Mesendoderm (in vitro differentiated cells): ENCODE measurements at regions not wholly inside any gene's neighbourhood (a gene's known extent, or its start where the extent isn't known, plus 50 kb on each side); places are given as distances from the start of the nearest gene placed in this dataset.

Experiments used
- DNase-seq: peaks from one replicate; pipeline ENCODE4 v3.0.0; 2013
- H2AK5ac ChIP-seq: 2 replicates; pipeline ENCODE4 v1.6.1; 2013; ENCODE audit warnings: low read length, inconsistent platforms
- H2BK120ac ChIP-seq: 2 replicates; pipeline ENCODE4 v1.6.1; 2013; ENCODE audit warnings: low read depth, mild to moderate bottlenecking, low read length, moderate library complexity, mixed read lengths
- H2BK15ac ChIP-seq: replicated peaks from 2 replicates; pipeline ENCODE4 v1.6.1; 2013; ENCODE audit warnings: low read depth, mild to moderate bottlenecking, moderate library complexity
- H2BK5ac ChIP-seq: 2 replicates; pipeline ENCODE4 v1.6.1; 2013; ENCODE audit warnings: low read length, inconsistent platforms
- H3K18ac ChIP-seq: 2 replicates; pipeline ENCODE4 v1.6.1; 2013; ENCODE audit warnings: mild to moderate bottlenecking, low read length, mixed read lengths
- H3K23ac ChIP-seq: one replicate; pipeline ENCODE4 v1.6.1; 2013; ENCODE audit warnings: low read length
- H3K27ac ChIP-seq: 2 replicates; pipeline ENCODE4 v1.5.1; 2013; ENCODE audit warnings: low read depth, mild to moderate bottlenecking, inconsistent platforms, low read length, moderate library complexity
- H3K27me3 ChIP-seq: 2 replicates; pipeline ENCODE4 v1.6.1; 2013; ENCODE audit warnings: low read length, control low read depth, mild to moderate bottlenecking, inconsistent platforms; ENCODE audit not compliant: insufficient read depth, poor library complexity
- H3K36me3 ChIP-seq: 2 replicates; pipeline ENCODE4 v1.6.1; 2013; ENCODE audit warnings: low read length, inconsistent platforms; ENCODE audit not compliant: control insufficient read depth, insufficient read depth
- H3K4ac ChIP-seq: one replicate; pipeline ENCODE4 v1.6.1; 2013; ENCODE audit warnings: low read depth, mild to moderate bottlenecking, low read length, moderate library complexity
- H3K4me1 ChIP-seq: 2 replicates; pipeline ENCODE4 v1.6.1; 2013; ENCODE audit warnings: low read depth, low read length, inconsistent platforms; ENCODE audit not compliant: control insufficient read depth
- H3K4me2 ChIP-seq: 2 replicates; pipeline ENCODE4 v1.6.1; 2013; ENCODE audit warnings: low read length
- H3K4me3 ChIP-seq: 2 replicates; pipeline ENCODE4 v1.5.1; 2013; ENCODE audit warnings: mild to moderate bottlenecking, low read length
- H3K56ac ChIP-seq: one replicate; pipeline ENCODE4 v1.6.1; 2013; ENCODE audit warnings: low read length
- H3K79me1 ChIP-seq: 2 replicates; pipeline ENCODE4 v1.6.1; 2013; ENCODE audit warnings: low read length, inconsistent platforms
- H3K79me2 ChIP-seq: 2 replicates; pipeline ENCODE4 v1.6.1; 2013; ENCODE audit warnings: mild to moderate bottlenecking, low read length; ENCODE audit not compliant: control insufficient read depth, insufficient read depth
- H3K9ac ChIP-seq: 2 replicates; pipeline ENCODE4 v1.6.1; 2013; ENCODE audit warnings: low read length, inconsistent platforms
- H4K5ac ChIP-seq: one replicate; pipeline ENCODE4 v1.6.1; 2013; ENCODE audit warnings: low read length
- H4K8ac ChIP-seq: one replicate; pipeline ENCODE4 v1.6.1; 2013; ENCODE audit warnings: low read depth, mild to moderate bottlenecking, control low read depth, low read length, moderate library complexity
- WGBS: extraction: QIAGEN DNeasy Blood & Tissue Kit; methylation state at CpG from one replicate; pipeline ENCODE4 v1.1.7; 2013; ENCODE audit warnings: low lambda C conversion rate, missing lambda C conversion rate; ENCODE audit not compliant: insufficient coverage; ENCODE audit errors: extremely low coverage; 5-methylcytosine and 5-hydroxymethylcytosine counted together

DNA sequence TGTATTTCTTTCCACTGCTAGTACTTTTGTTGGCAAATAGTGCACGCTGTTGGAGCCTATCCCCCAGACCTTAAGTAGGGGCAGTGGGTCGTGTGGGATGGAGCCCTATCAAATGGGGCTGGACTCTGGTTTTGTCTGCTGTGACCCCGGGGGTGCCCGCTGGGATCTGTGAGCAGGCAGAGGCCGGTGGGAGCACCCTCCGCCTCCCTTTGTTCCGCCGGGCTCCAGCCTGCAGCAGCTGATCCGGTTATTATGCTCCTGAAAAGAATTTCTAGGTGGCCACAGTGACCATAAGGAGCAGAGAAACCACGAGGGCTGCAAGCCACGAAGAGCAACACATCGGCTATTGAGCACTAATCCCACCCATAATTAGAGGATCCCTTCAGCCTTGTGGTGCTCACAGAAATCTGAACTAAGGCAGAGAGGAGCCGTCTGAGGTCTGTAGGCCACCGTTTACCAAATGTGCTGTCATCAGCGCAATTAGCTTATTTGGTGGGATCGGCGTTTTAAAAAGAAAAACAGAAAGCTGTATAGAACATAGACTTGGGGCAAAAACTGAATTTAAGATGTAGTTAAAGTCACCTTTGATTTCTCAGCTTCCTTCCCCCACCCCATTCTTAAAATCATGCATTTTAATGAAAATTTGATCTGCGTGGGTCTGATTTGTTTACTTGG, 598.3 kb upstream of the JAG1 start:
- H2BK15ac ChIP-seq = no peak overlapping the region
- no peak overlapping the region for H3K23ac ChIP-seq
- no peaks in the 10 kb centered on the region for H3K36me3 ChIP-seq
- no peak overlapping the region for H2AK5ac ChIP-seq
- DNase-seq = no peak
- H3K4me3 ChIP-seq = no peak overlapping the region
- no peak overlapping the region for H4K5ac ChIP-seq
- no peak overlapping the region for H3K27ac ChIP-seq
- H4K8ac ChIP-seq = no peak overlapping the region
- H3K9ac ChIP-seq = no peak overlapping the region
- peak overlapping the region; percentile 63 for H3K4ac ChIP-seq
- peak overlapping the region; percentile 11 for H3K56ac ChIP-seq
- peaks cover 10% of the 10 kb centered on the region for H3K4me1 ChIP-seq
- H3K79me1 ChIP-seq = no peaks in the 10 kb centered on the region
- H3K27me3 ChIP-seq = no peaks in the 10 kb centered on the region
- H2BK5ac ChIP-seq = no peak overlapping the region
- no peak overlapping the region for H3K18ac ChIP-seq
- no peaks in the 10 kb centered on the region for H3K79me2 ChIP-seq
- WGBS = no CpG with 5 or more reads among the region's 18 CpGs
- H2BK120ac ChIP-seq = no peak overlapping the region
- H3K4me2 ChIP-seq = no peak overlapping the region

DNA sequence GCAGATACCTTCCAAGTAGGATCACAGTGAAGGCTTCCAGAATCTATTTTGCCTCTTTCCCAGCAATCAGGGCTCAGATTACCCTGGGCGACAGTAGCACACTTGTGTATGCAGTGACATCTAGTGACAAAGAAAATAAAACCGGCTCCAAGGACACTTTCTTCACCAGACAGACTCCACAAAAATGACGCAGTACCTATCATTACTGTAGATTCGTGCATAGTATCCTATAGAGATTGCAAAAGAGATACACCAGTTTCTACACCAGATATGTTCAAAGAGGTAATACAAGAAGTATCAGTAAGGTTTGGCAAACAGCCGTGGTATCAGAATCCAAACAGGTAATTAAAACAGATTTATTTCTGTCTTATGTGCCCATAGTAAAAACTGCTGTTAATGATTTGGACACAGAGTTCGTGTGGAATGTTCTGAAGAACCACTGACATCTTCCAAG, 600.4 kb upstream of the JAG1 start:
- DNase-seq = peak; percentile 94
- Histone ChIP-seq H3K9ac (no peak overlapping the region), H2AK5ac (no peak overlapping the region), H3K18ac (no peak overlapping the region), H3K27me3 (no peaks in the 10 kb centered on the region), H3K4me3 (no peak overlapping the region), H3K79me1 (no peaks in the 10 kb centered on the region), H3K36me3 (no peaks in the 10 kb centered on the region), H4K5ac (no peak overlapping the region), H3K27ac (no peak overlapping the region), H4K8ac (no peak overlapping the region), H3K79me2 (no peaks in the 10 kb centered on the region), H2BK15ac (no peak overlapping the region), H2BK5ac (no peak overlapping the region), H3K4me1 (peaks cover 6% of the 10 kb centered on the region), H3K56ac (no peak overlapping the region), H2BK120ac (no peak overlapping the region), H3K23ac (no peak overlapping the region), H3K4me2 (no peak overlapping the region), H3K4ac (no peak overlapping the region)
- WGBS = no CpG with 5 or more reads among the region's 6 CpGs

DNA sequence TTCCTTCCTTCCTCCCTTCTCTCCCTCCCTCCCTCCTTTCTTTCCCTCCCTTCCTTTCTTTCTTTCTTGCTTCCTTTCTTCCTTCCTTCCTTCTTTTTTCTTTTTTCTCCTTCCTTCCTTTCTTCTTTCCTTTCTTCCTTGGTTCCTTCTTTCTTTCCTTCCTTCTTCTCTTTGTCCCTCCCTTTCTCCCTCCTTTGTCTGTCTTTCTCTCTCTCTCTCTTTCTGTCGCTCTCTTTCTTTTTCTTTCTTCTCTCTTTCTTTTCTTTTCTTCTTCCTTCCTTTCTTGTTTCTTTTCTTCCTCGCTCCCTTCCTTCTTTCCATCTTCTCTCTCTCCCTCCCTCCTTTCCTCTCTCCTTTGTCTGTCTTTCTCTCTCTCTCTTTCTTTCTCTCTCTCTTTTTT, 601.9 kb upstream of the JAG1 start:
- Histone ChIP-seq H3K79me2 (no peaks in the 10 kb centered on the region), H3K79me1 (no peaks in the 10 kb centered on the region), H3K23ac (no peak overlapping the region), H3K9ac (no peak overlapping the region), H4K5ac (no peak overlapping the region), H3K4me3 (no peak overlapping the region), H3K4me1 (peaks cover 3% of the 10 kb centered on the region), H3K27ac (no peak overlapping the region), H2AK5ac (no peak overlapping the region), H3K36me3 (no peaks in the 10 kb centered on the region), H3K27me3 (no peaks in the 10 kb centered on the region), H2BK5ac (no peak overlapping the region), H3K4ac (no peak overlapping the region), H3K18ac (no peak overlapping the region), H3K4me2 (no peak overlapping the region), H2BK15ac (no peak overlapping the region), H2BK120ac (no peak overlapping the region), H4K8ac (no peak overlapping the region), H3K56ac (no peak overlapping the region)
- WGBS = no CpG with 5 or more reads among the region's 2 CpGs
- DNase-seq = no peak

DNA sequence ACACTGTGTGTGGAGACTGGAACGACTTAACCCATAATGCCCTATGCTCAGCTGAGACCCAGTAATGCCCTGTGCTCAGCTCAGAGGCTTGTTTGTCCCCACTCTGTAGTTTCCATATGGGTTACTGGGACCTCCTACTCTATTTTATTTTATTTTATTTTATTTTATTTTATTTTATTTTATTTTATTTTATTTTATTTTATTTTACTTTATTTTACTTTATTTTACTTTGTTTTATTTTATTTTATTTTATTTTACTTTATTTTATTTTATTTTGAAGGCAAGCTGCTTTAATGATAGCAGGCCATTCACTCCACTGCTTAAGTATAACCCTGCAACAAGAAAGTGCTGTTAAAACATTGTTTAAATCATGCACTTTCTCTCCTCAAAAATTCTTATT, 603.4 kb upstream of the JAG1 start:
- Histone ChIP-seq H3K79me2 (no peaks in the 10 kb centered on the region), H3K4me3 (no peak overlapping the region), H3K27ac (no peak overlapping the region), H3K4ac (no peak overlapping the region), H3K27me3 (no peaks in the 10 kb centered on the region), H2AK5ac (no peak overlapping the region), H3K23ac (no peak overlapping the region), H3K79me1 (no peaks in the 10 kb centered on the region), H4K5ac (no peak overlapping the region), H2BK5ac (no peak overlapping the region), H3K9ac (no peak overlapping the region), H2BK120ac (no peak overlapping the region), H3K4me2 (no peak overlapping the region), H4K8ac (no peak overlapping the region), H3K56ac (no peak overlapping the region), H2BK15ac (no peak overlapping the region), H3K18ac (no peak overlapping the region), H3K4me1 (no peaks in the 10 kb centered on the region), H3K36me3 (no peaks in the 10 kb centered on the region)
- no peak for DNase-seq
- WGBS = no CpG with 5 or more reads among the region's 1 CpG

DNA sequence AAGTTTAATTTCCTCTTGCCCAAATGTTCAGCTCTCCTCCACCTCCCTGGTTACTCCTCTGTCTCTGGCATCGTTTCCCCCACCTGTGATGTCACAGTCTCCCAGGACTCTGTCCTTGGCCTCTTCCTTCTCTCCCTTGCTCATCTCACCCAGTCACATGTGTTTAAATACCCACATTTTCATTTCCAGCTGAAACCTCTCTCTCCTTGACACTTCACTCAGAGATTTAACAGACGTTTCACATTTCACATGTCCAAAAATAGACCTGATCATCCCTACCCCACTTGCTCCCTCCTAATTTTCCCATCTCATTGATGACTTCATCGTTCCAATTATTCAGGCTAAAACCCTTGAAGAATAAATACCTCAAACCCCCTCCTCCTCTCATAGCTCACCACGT, 604.1 kb upstream of the JAG1 start:
- Histone ChIP-seq H3K36me3 (no peaks in the 10 kb centered on the region), H3K79me2 (no peaks in the 10 kb centered on the region), H2AK5ac (no peak overlapping the region), H4K5ac (no peak overlapping the region), H3K27me3 (no peaks in the 10 kb centered on the region), H4K8ac (no peak overlapping the region), H3K9ac (no peak overlapping the region), H3K27ac (no peak overlapping the region), H3K79me1 (no peaks in the 10 kb centered on the region), H3K56ac (no peak overlapping the region), H3K18ac (no peak overlapping the region), H3K4me2 (no peak overlapping the region), H2BK5ac (no peak overlapping the region), H3K23ac (no peak overlapping the region), H2BK15ac (no peak overlapping the region), H3K4me1 (no peaks in the 10 kb centered on the region), H3K4ac (no peak overlapping the region), H2BK120ac (no peak overlapping the region), H3K4me3 (no peak overlapping the region)
- no CpG with 5 or more reads among the region's 4 CpGs for WGBS
- DNase-seq = no peak

DNA sequence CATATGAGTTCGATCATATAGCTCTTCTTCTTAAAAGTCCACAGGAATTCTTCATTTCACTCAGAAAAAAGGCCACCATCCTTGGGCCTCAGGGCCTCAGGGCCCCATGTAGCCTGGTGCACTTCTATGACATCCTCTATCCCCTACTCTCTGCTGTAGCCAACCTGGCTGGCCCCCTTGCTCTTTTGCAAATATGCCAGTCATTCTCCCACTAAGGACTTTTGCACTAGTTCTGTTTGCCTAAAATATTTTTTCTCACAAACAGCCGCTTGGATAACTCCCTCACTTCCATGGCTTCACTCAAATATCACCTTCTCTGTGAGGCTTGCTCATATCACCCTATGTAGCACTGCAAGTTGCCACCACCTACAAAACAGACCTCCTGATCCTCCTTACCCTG, 604.7 kb upstream of the JAG1 start:
- H3K4me3 ChIP-seq = no peak overlapping the region
- no CpG with 5 or more reads among the region's 2 CpGs for WGBS
- no peak overlapping the region for H4K8ac ChIP-seq
- H3K56ac ChIP-seq = no peak overlapping the region
- H3K4ac ChIP-seq = no peak overlapping the region
- H3K36me3 ChIP-seq = no peaks in the 10 kb centered on the region
- H3K27me3 ChIP-seq = no peaks in the 10 kb centered on the region
- H3K18ac ChIP-seq = no peak overlapping the region
- H3K79me1 ChIP-seq = no peaks in the 10 kb centered on the region
- no peak overlapping the region for H3K27ac ChIP-seq
- no peaks in the 10 kb centered on the region for H3K4me1 ChIP-seq
- no peak overlapping the region for H3K23ac ChIP-seq
- no peak overlapping the region for H2BK120ac ChIP-seq
- no peak overlapping the region for H3K9ac ChIP-seq
- no peak overlapping the region for H2BK15ac ChIP-seq
- H4K5ac ChIP-seq = no peak overlapping the region
- H2BK5ac ChIP-seq = no peak overlapping the region
- H2AK5ac ChIP-seq = no peak overlapping the region
- no peak for DNase-seq
- no peak overlapping the region for H3K4me2 ChIP-seq
- no peaks in the 10 kb centered on the region for H3K79me2 ChIP-seq
